WERI-Rb-1 (cell line): ENCODE measurements at regions not wholly inside any gene's neighbourhood (a gene's known extent, or its start where the extent isn't known, plus 50 kb on each side); places are given as distances from the start of the nearest gene placed in this dataset.

Experiments used
- DNase-seq: peaks from one replicate; pipeline ENCODE4 v3.0.0-alpha.2; 2020
- H3K27ac ChIP-seq: fragments of 250-450 bp; sonication (Bioruptor Pico); 2 replicates; pipeline ENCODE4 v1.5.1; 2020; ENCODE audit warnings: mild to moderate bottlenecking, moderate library complexity
- H3K27me3 ChIP-seq: fragments of 250-450 bp; sonication (Bioruptor Pico); 2 replicates; pipeline ENCODE4 v1.5.1; 2021; ENCODE audit warnings: mild to moderate bottlenecking, low read depth, moderate library complexity; ENCODE audit not compliant: insufficient read depth, severe bottlenecking
- H3K36me3 ChIP-seq: fragments of 250-450 bp; sonication (Bioruptor Pico); 2 replicates; pipeline ENCODE4 v1.5.1; 2020; ENCODE audit warnings: mild to moderate bottlenecking, moderate library complexity
- H3K4me3 ChIP-seq: 2 replicates; pipeline ENCODE4 v1.5.1; 2011; ENCODE audit warnings: low read depth, mild to moderate bottlenecking, control low read depth, low read length
- H3K9me3 ChIP-seq: fragments of 250-450 bp; sonication (Bioruptor Pico); 2 replicates; pipeline ENCODE4 v1.5.1; 2021; ENCODE audit warnings: mild to moderate bottlenecking, moderate library complexity; ENCODE audit not compliant: severe bottlenecking
- CTCF ChIP-seq: IDR thresholded peaks from 2 replicates; pipeline ENCODE4 v1.5.1; 2011; ENCODE audit warnings: low read depth, mild to moderate bottlenecking, control low read depth, inconsistent platforms, low read length

DNA sequence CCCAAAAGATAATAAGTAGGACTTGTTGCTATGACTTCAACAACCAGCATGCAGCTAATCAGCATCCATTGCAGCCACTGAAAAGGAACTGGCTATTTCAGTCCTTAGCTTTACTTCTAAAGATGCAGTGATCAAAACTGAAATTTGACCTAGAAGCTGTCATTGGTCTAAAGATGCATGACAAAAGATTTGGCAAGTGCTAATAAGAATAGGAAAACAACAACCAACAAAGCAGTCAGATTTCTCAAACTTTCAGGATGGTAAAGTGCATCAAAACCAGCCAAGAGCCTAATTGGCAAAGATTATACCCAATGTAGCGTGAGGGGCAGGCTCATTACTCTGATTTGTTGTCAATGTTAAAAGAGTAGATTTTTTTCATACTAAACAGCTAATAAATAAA lies 77.1 kb upstream of the WDR17 start:
- TF ChIP-seq CTCF, result no peak
- Histone ChIP-seq H3K4me3 (no peak overlapping the region), H3K36me3 (no peaks in the 10 kb centered on the region), H3K27me3 (no peaks in the 10 kb centered on the region), H3K27ac (no peak overlapping the region), H3K9me3 (no peaks in the 10 kb centered on the region)
- DNase-seq, result no peak

- no peak overlapping the region for H3K4me3 ChIP-seq
- H3K27me3 ChIP-seq, result no peaks in the 10 kb centered on the region
- H3K36me3 ChIP-seq, result no peaks in the 10 kb centered on the region
- no peak overlapping the region for H3K27ac ChIP-seq
- no peak for TF ChIP-seq CTCF
- no peak for DNase-seq
- no peaks in the 10 kb centered on the region for H3K9me3 ChIP-seq
Measured at GRCh38 chr4:175996206-175996605, 69.4 kb upstream of the WDR17 start.

GRCh38 chr4:175997291-175997690 lies 68.3 kb upstream of the WDR17 start:
- no peak overlapping the region for H3K27ac ChIP-seq
- no peak overlapping the region for H3K4me3 ChIP-seq
- H3K27me3 ChIP-seq, result no peaks in the 10 kb centered on the region
- DNase-seq, result no peak
- no peaks in the 10 kb centered on the region for H3K36me3 ChIP-seq
- no peak for TF ChIP-seq CTCF
- H3K9me3 ChIP-seq, result no peaks in the 10 kb centered on the region

DNA sequence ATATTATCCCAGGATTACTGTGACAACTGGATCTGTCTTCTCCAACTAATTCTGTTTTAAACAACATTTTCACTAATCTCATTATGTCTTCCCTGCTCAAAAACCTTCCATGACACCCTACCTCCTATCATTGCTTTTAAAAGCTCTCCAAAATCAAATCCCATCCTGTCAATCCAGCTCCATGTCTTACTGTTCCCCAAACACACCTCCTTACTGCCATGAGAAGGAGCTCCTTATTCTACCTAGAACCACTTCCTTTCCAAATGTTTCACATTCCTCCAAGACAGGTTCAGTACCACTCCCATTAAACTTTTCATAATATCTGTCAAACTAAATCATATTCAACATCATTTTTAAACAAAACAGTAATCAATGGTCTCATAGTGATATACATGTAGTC lies 66.9 kb upstream of the WDR17 start:
- no peaks in the 10 kb centered on the region for H3K27me3 ChIP-seq
- no peak for TF ChIP-seq CTCF
- H3K4me3 ChIP-seq, result no peak overlapping the region
- no peaks in the 10 kb centered on the region for H3K9me3 ChIP-seq
- DNase-seq, result peak; percentile 29
- H3K36me3 ChIP-seq, result no peaks in the 10 kb centered on the region
- H3K27ac ChIP-seq, result no peak overlapping the region

GRCh38 chr4:175999944-176000343 lies 65.7 kb upstream of the WDR17 start:
- no peak for DNase-seq
- Histone ChIP-seq H3K36me3 (no peaks in the 10 kb centered on the region), H3K27me3 (no peaks in the 10 kb centered on the region), H3K9me3 (no peaks in the 10 kb centered on the region), H3K27ac (no peak overlapping the region), H3K4me3 (no peak overlapping the region)
- TF ChIP-seq CTCF, result no peak

- H3K27ac ChIP-seq, result no peak overlapping the region
- peak overlapping the region; percentile 65 for H3K4me3 ChIP-seq
- TF ChIP-seq CTCF, result no peak
- no peaks in the 10 kb centered on the region for H3K9me3 ChIP-seq
- no peaks in the 10 kb centered on the region for H3K36me3 ChIP-seq
- H3K27me3 ChIP-seq, result no peaks in the 10 kb centered on the region
- peak; percentile 86 for DNase-seq
Measured at GRCh38 chr4:176001151-176002006, 64.3 kb upstream of the WDR17 start.
